Epidermal melanocyte (primary cell): ENCODE measurements at regions not wholly inside any gene's neighbourhood (a gene's known extent, or its start where the extent isn't known, plus 50 kb on each side); places are given as distances from the start of the nearest gene placed in this dataset.
"Not testable (repeated sequence)": the region's sequence is repeated elsewhere in the genome, so short reads cannot be mapped to it uniquely, and the experiment has no call there.

ENCODE experiments used
- DNase-seq: peaks from one replicate; pipeline ENCODE4 v3.0.0; 2011; ENCODE audit warnings: low spot score; ENCODE audit not compliant: insufficient read length

GRCh38 chr12:34097213-34097612 lies 74.9 kb downstream of the ALG10 start:
- no peak for DNase-seq

GRCh38 chr12:34105392-34105933 lies 83.2 kb downstream of the ALG10 start:
- no peak for DNase-seq

GRCh38 chr12:34106172-34106571 lies 83.9 kb downstream of the ALG10 start:
- no peak for DNase-seq

- DNase-seq, result no peak
Measured at GRCh38 chr12:34107016-34107415, 84.7 kb downstream of the ALG10 start.

- DNase-seq, result no peak
Measured at GRCh38 chr12:34107781-34108404, 85.6 kb downstream of the ALG10 start.

- no peak for DNase-seq
Measured at GRCh38 chr12:34108405-34108803, 86.1 kb downstream of the ALG10 start.

GRCh38 chr12:34108967-34109366 lies 86.7 kb downstream of the ALG10 start:
- no peak for DNase-seq

GRCh38 chr12:34109390-34109789 lies 87.1 kb downstream of the ALG10 start:
- no peak for DNase-seq

GRCh38 chr12:34109909-34110531 lies 87.7 kb downstream of the ALG10 start:
- DNase-seq, result not testable (repeated sequence)

- no peak for DNase-seq
Measured at GRCh38 chr12:34119366-34119765, 97.1 kb downstream of the ALG10 start.

GRCh38 chr12:34121360-34121759 lies 99.1 kb downstream of the ALG10 start:
- no peak for DNase-seq

GRCh38 chr12:34123092-34123491 lies 100.8 kb downstream of the ALG10 start:
- peak; percentile 45 for DNase-seq

GRCh38 chr12:34124608-34125007 lies 102.3 kb downstream of the ALG10 start:
- no peak for DNase-seq

- DNase-seq, result no peak
Measured at GRCh38 chr12:34126239-34126641, 103.9 kb downstream of the ALG10 start.

- no peak for DNase-seq
Measured at GRCh38 chr12:34126805-34127204, 104.5 kb downstream of the ALG10 start.

GRCh38 chr12:34127379-34127778 lies 105.1 kb downstream of the ALG10 start:
- DNase-seq, result not testable (repeated sequence)

- no peak for DNase-seq
Measured at GRCh38 chr12:34142430-34142829, 120.1 kb downstream of the ALG10 start.

GRCh38 chr12:34151019-34151418 lies 128.7 kb downstream of the ALG10 start:
- no peak for DNase-seq

- no peak for DNase-seq
Measured at GRCh38 chr12:34163443-34163842, 141.1 kb downstream of the ALG10 start.

- DNase-seq, result no peak
Measured at GRCh38 chr12:34166427-34167060, 144.2 kb downstream of the ALG10 start.

GRCh38 chr12:34168507-34168906 lies 146.2 kb downstream of the ALG10 start:
- not testable (repeated sequence) for DNase-seq

GRCh38 chr12:34186492-34186891 lies 164.2 kb downstream of the ALG10 start:
- DNase-seq, result no peak

GRCh38 chr12:34188974-34189373 lies 166.7 kb downstream of the ALG10 start:
- DNase-seq, result no peak
